HepG2 (cell line): ENCODE measurements at regions not wholly inside any gene's neighbourhood (a gene's known extent, or its start where the extent isn't known, plus 50 kb on each side); places are given as distances from the start of the nearest gene placed in this dataset.

ENCODE experiments used
- ATAC-seq: fragments of 200-7000 bp; cut with Tn5 transposase; 3 replicates; pipeline ENCODE4 v1.9.1; 2020; ENCODE audit warnings: mild to moderate bottlenecking, moderate library complexity
- BruUV-seq: library from RNA; stranded (reverse); fragments of 400-500 nt; replicated peaks from 2 replicates; lab custom pipeline; 2021; lab: Mats Ljungman, UMichigan
- CTCF ChIA-PET: fragments of 300-600 bp; formaldehyde crosslinking; extraction: SDS; loops from one replicate; lab custom pipeline; 2021; ENCODE audit warnings: low total read pairs, inconsistent platforms, low intra/inter-chr PET ratio; lab: Yijun Ruan, JAX
- POLR2A ChIA-PET: fragments of 350-600 bp; sonication (Branson Sonifier 250); formaldehyde crosslinking; loops from one replicate; lab custom pipeline; 2020; ENCODE audit warnings: antibody characterized with exemption, inconsistent platforms; lab: Yijun Ruan, JAX
- DNase-seq: peaks from one replicate; pipeline ENCODE4 v3.0.0-alpha.2; 2015; ENCODE audit warnings: low spot score
- FAIRE-seq: peaks from 3 replicates; lab custom pipeline; 2011; peaks lifted over from hg19 to GRCh38; lab: Jason Lieb, UNC
- H2AFZ ChIP-seq: one replicate; pipeline ENCODE4 v1.6.1; 2011; ENCODE audit warnings: low read length, inconsistent platforms
- H3K27ac ChIP-seq: fragments of 300-600 bp; 3 replicates; pipeline ENCODE4 v1.8.0; 2011; ENCODE audit warnings: mixed run types, mild to moderate bottlenecking, mixed read lengths, low read length, inconsistent platforms; ENCODE audit not compliant: insufficient read depth; ENCODE audit errors: extremely low read length
- H3K27me3 ChIP-seq, 2 experiments: fragments of 200-600 bp in 1 of 2; 2 replicates in 1 of 2; 3 replicates in 1 of 2; pipeline versions ENCODE4 v1.6.0 to v1.8.0; 2011; ENCODE audit warnings: low read length in 2 of 2, mild to moderate bottlenecking in 2 of 2, moderate library complexity in 2 of 2, inconsistent platforms in 1 of 2; ENCODE audit not compliant: insufficient read depth in 2 of 2, control insufficient read depth in 1 of 2
- H3K36me3 ChIP-seq, 2 experiments: fragments of 200-600 bp in 1 of 2; replicated peaks in 1 of 2; 2 replicates in 1 of 2; 3 replicates in 1 of 2; pipeline versions ENCODE4 v1.5.1 to v1.8.0; 2011; ENCODE audit warnings: low read length in 2 of 2, inconsistent platforms in 1 of 2; ENCODE audit not compliant: insufficient read depth in 2 of 2, control insufficient read depth in 1 of 2
- H3K4me1 ChIP-seq: 2 replicates; pipeline ENCODE4 v1.5.1; 2012; ENCODE audit warnings: low read length, inconsistent platforms; ENCODE audit not compliant: insufficient read depth
- H3K4me2 ChIP-seq: 2 replicates; pipeline ENCODE4 v1.6.0; 2011; ENCODE audit warnings: low read depth, low read length, inconsistent platforms
- H3K4me3 ChIP-seq, 3 experiments: fragments of 200-600 bp in 1 of 3; sonication (generic), shearing (Covaris generic) in 1 of 3; replicated peaks in 1 of 3; 2 replicates each; pipeline ENCODE4 v1.5.1; 2011 to 2016; ENCODE audit warnings: low read length in 3 of 3, inconsistent platforms in 2 of 3, low read depth in 2 of 3, mild to moderate bottlenecking in 2 of 3, control low read depth in 1 of 3, mixed read lengths in 1 of 3; ENCODE audit not compliant: insufficient read depth in 1 of 3
- H3K79me2 ChIP-seq: one replicate; pipeline ENCODE4 v1.6.1; 2011; ENCODE audit warnings: low read length, inconsistent platforms; ENCODE audit not compliant: insufficient read depth
- H3K9ac ChIP-seq: 2 replicates; pipeline ENCODE4 v1.6.0; 2011; ENCODE audit warnings: mild to moderate bottlenecking, low read depth, low read length, inconsistent platforms; ENCODE audit not compliant: insufficient read depth
- H3K9me3 ChIP-seq: 2 replicates; pipeline ENCODE4 v1.5.1; 2012; ENCODE audit warnings: mild to moderate bottlenecking, low read length
- H4K20me1 ChIP-seq: 2 replicates; pipeline ENCODE4 v1.6.0; 2011; ENCODE audit warnings: inconsistent platforms, mild to moderate bottlenecking, low read length, moderate library complexity; ENCODE audit not compliant: insufficient read depth
- AGO2 ChIP-seq: fragments of 200-400 bp; formaldehyde crosslinking; optimal IDR thresholded peaks from 2 replicates; pipeline ENCODE3; 2017; ENCODE audit warnings: mild to moderate bottlenecking, low read depth, low read length, moderate library complexity
- ELF1 ChIP-seq: sonication (generic); formaldehyde crosslinking; IDR thresholded peaks from 2 replicates; pipeline ENCODE4 v1.4.0; 2020; ENCODE audit warnings: missing genetic modification reagents
- MAZ ChIP-seq, 2 experiments: sonication (generic) in 1 of 2; formaldehyde crosslinking in 1 of 2; IDR thresholded peaks; 2 replicates each; pipeline versions ENCODE4 v1.5.0 to v1.6.1; 2012 to 2020; ENCODE audit warnings: low read depth in 2 of 2, mild to moderate bottlenecking in 2 of 2, borderline replicate concordance in 1 of 2, improper control_type of control experiment in 1 of 2, low read length in 1 of 2, missing genetic modification reagents in 1 of 2, moderate library complexity in 1 of 2
- SMC3 ChIP-seq: IDR thresholded peaks from 2 replicates; pipeline ENCODE4 v1.6.1; 2011; ENCODE audit warnings: low read length, improper control_type of control experiment
- USF2 ChIP-seq, 2 experiments: sonication (generic) in 1 of 2; formaldehyde crosslinking in 1 of 2; IDR thresholded peaks; 2 replicates each; pipeline versions ENCODE4 v1.5.1 to v1.6.1; 2011 to 2020; ENCODE audit warnings: borderline replicate concordance in 1 of 2, low read depth in 1 of 2, low read length in 1 of 2, mild to moderate bottlenecking in 1 of 2, missing genetic modification reagents in 1 of 2, moderate library complexity in 1 of 2
- ZSCAN29 ChIP-seq: sonication (generic); formaldehyde crosslinking; conservative IDR thresholded peaks from 2 replicates; pipeline ENCODE4 v1.4.0; 2020; ENCODE audit warnings: mild to moderate bottlenecking, missing genetic modification reagents
- WGBS: methylation state at CpG from one replicate; pipeline ENCODE4 v1.1.6; 2017; ENCODE audit warnings: low lambda C conversion rate; 5-methylcytosine and 5-hydroxymethylcytosine counted together
- in situ Hi-C: cut with HindIII; loops from 2 replicates; pipeline ENCODE4 v1.10.0; 2017; ENCODE audit warnings: low pct_unique_long_range_greater_than_20kb; ENCODE audit not compliant: extremely low pct_ligation_motif_present
- intact Hi-C: fragments of 100-400 bp; cut with micrococcal nuclease; formaldehyde crosslinking; loops from one replicate; pipeline ENCODE4 v1.10.0; 2022; ENCODE audit not compliant: unreplicated experiment
- TF ChIP-seq, protein P1 (sequence below), 2 experiments: sonication (generic) in 1 of 2; formaldehyde crosslinking in 1 of 2; IDR thresholded peaks; 2 replicates each; pipeline versions ENCODE4 v1.4.0 to v1.6.1; 2016 to 2020; ENCODE audit warnings: borderline replicate concordance in 1 of 2, low read depth in 1 of 2, mild to moderate bottlenecking in 1 of 2, missing genetic modification reagents in 1 of 2

- Histone ChIP-seq H3K27me3 (peaks cover 6 to 34% of the 10 kb centered on the region in 2 experiments; a peak in 3 of 5 replicates), H2AFZ (no peak overlapping the region), H3K9me3 (no peaks in the 10 kb centered on the region), H3K4me3 (no peak overlapping the region), H3K36me3 (no peaks in the 10 kb centered on the region), H3K4me2 (no peak overlapping the region), H3K9ac (no peak overlapping the region), H3K27ac (no peak overlapping the region)
- DNase-seq (no peak), FAIRE-seq (no peak)
- ChIA-PET CTCF (no interaction called here), POLR2A (no interaction called here)
- TF ChIP-seq MAZ (IDR thresholded peaks at IDR 0.05; ENCODE audit: borderline replicate concordance, low read depth, low read length) = no peak
- TF ChIP-seq MAZ (CRISPR knock-in tag; IDR thresholded peaks at IDR 0.05; ENCODE audit: low read depth) = no peak
- peak; percentile 21; the same call in 1 of the 2 replicates for TF ChIP-seq USF2 (IDR thresholded peaks at IDR 0.05; ENCODE audit: low read depth, low read length)
- no peak for TF ChIP-seq USF2 (CRISPR knock-in tag; IDR thresholded peaks at IDR 0.05; ENCODE audit: borderline replicate concordance)
- no peak for TF ChIP-seq ZSCAN29 (CRISPR knock-in tag)
- TF ChIP-seq ELF1 (CRISPR knock-in tag) = no peak
- no peak for TF ChIP-seq SMC3
- no peak for TF ChIP-seq AGO2
- TF ChIP-seq, protein P1, sequence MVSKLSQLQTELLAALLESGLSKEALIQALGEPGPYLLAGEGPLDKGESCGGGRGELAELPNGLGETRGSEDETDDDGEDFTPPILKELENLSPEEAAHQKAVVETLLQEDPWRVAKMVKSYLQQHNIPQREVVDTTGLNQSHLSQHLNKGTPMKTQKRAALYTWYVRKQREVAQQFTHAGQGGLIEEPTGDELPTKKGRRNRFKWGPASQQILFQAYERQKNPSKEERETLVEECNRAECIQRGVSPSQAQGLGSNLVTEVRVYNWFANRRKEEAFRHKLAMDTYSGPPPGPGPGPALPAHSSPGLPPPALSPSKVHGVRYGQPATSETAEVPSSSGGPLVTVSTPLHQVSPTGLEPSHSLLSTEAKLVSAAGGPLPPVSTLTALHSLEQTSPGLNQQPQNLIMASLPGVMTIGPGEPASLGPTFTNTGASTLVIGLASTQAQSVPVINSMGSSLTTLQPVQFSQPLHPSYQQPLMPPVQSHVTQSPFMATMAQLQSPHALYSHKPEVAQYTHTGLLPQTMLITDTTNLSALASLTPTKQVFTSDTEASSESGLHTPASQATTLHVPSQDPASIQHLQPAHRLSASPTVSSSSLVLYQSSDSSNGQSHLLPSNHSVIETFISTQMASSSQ (IDR thresholded peaks at IDR 0.05; ENCODE audit: low read depth) = no peak
- TF ChIP-seq, protein P1 (CRISPR knock-in tag; IDR thresholded peaks at IDR 0.05; ENCODE audit: borderline replicate concordance) = no peak
- TF ChIP-seq, all 625 proteins: peak for 1
- 34% methylated on average over 10 of the region's 10 CpGs for WGBS
- BruUV-seq = no TSS peak
- intact Hi-C loops = no loop called here
- ATAC-seq = no peak
- Histone ChIP-seq H3K4me1 (no peaks in the 10 kb centered on the region), H3K79me2 (no peaks in the 10 kb centered on the region), H4K20me1 (no peaks in the 10 kb centered on the region)
- in situ Hi-C loops = no loop called here
These were observed 140.5 kb upstream of the CST7 start for GRCh38 chr20:24808616-24809015.
